SK-N-MC (cell line): ENCODE measurements at regions not wholly inside any gene's neighbourhood (a gene's known extent, or its start where the extent isn't known, plus 50 kb on each side); places are given as distances from the start of the nearest gene placed in this dataset.
"Not testable (repeated sequence)": the region's sequence is repeated elsewhere in the genome, so short reads cannot be mapped to it uniquely, and the experiment has no call there.

Experiments
- EZH2 ChIP-seq: fragments of 200-600 bp; sonication (generic); IDR thresholded peaks from one replicate; pipeline ENCODE4 v1.6.1; 2017; ENCODE audit warnings: antibody characterized with exemption
- POLR2AphosphoS5 ChIP-seq: IDR thresholded peaks from 2 replicates; pipeline ENCODE4 v1.6.1; 2012; ENCODE audit warnings: mild to moderate bottlenecking, low read depth, low read length, borderline replicate concordance

DNA sequence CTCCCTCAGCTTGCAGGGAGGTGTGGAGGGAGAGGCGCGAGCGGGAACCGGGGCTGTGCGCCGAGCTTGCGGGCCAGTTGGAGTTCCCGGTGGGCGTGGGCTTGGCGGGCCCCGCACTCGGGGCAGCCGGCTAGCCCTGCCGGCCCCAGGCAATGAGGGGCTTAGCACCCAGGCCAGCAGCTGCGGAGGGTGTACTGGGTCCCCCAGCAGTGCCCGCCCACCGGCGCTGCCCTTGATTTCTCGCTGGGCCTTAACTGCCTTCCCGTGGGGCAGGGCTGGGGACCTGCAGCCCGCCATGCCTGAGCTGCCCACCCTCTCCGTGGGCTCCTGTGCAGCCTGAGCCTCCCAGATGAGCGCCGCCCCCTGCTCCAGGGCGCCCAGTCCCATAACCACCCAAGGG, 537.3 kb downstream of the ZBBX start:
- TF ChIP-seq POLR2AphosphoS5, EZH2: not testable (repeated sequence)
